ENCODE measurements at regions not wholly inside any gene's neighbourhood (a gene's known extent, or its start where the extent isn't known, plus 50 kb on each side); places are given as distances from the start of the nearest gene placed in this dataset.
A peak's percentile ranks its signal among the peaks of the same experiment; 100 is the strongest.

DNA sequence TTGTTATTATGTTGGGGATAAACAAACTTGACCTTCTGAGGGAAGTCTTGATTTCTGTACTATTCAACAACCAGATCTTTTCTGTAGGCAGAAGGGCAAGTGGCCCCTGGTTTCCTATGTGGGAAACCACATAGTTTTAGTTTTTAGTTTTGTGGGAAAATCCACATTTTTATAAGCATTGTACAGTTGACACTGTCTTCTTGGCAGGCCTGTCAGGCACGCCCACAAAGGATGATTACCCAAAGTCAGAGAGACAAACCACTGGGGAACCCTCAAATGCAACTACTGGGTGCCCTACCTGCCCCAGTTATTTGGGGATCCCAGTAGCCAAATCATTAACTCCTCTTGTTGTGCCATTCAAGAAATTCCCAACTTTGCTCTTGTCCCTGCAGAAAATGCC, 75.1 kb upstream of the UTY start:
- Histone ChIP-seq H3K27ac (ENCODE audit: low read length) (no peak overlapping the region), H2AFZ (ENCODE audit: low read depth, low read length) (no peak overlapping the region), H3K4me2 (ENCODE audit: insufficient read depth, low read length) (no peak overlapping the region), H3K4me1 (ENCODE audit: insufficient read depth, low read length) (peaks cover 9% of the 10 kb centered on the region), H3K9me3 (ENCODE audit: insufficient read depth, low read length, severe bottlenecking) (no peaks in the 10 kb centered on the region), H3K79me2 (ENCODE audit: insufficient read depth, low read length) (no peaks in the 10 kb centered on the region), H4K20me1 (ENCODE audit: insufficient read depth, low read length) (no peaks in the 10 kb centered on the region), H3K4me3 (ENCODE audit: low read depth in 1 of 2, low read length in 2 of 2) (no peak overlapping the region), H3K36me3 (ENCODE audit: insufficient read depth, low read length) (no peaks in the 10 kb centered on the region), H3K9ac (ENCODE audit: low read depth, low read length) (no peak overlapping the region), H3K27me3 (ENCODE audit: insufficient read depth, low read length, poor library complexity) (no peaks in the 10 kb centered on the region)
- TF ChIP-seq EZH2 (IDR thresholded peaks at IDR 0.05; ENCODE audit: borderline replicate concordance, low read depth, low read length, severe bottlenecking) (no peak), CTCF (IDR thresholded peaks at IDR 0.05; ENCODE audit: borderline replicate concordance, extremely low read depth, low read length, poor library complexity, severe bottlenecking) (no peak)
- DNase-seq: no peak
- ATAC-seq (ENCODE audit: insufficient read depth, low read depth): no peak

DNA sequence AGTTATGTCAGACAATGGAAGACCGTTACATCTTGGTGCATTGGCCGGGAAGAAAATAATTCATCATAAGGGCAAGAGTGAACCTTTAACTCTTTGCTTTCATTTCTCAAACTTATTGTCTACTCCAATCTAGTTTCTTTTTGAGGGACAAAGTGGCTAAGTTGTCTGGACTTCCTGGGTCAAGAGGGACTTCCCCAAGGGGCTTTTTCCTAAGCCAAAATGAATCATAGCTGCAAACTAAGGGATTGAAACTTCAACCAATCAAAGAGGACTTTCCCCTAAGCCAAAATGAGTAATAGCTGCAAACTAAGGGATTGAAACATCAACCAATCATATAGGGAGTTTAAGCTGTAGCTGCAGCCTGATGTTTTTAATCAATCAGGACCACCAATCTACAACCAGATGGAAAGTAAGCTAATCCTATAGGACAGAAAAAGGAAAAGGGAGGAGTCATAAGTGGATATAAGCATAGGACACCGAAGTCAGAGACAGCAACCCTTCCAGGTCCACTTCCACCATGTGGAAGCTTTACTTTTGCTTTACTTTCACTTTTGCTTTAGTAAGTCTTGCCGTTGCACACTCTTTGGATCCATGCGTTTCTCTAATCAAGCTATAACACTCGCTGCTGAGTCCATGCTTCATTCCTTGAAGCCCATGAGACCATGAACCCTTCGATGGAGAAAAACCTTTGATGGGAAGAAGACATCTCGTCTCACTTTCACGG, 72.7 kb upstream of the UTY start:
- Histone ChIP-seq H3K79me2 (ENCODE audit: insufficient read depth, low read length) (no peaks in the 10 kb centered on the region), H3K4me1 (ENCODE audit: insufficient read depth, low read length) (peaks cover 9% of the 10 kb centered on the region), H3K4me3 (ENCODE audit: low read depth in 1 of 2, low read length in 2 of 2) (peak overlapping the region in 1 of 2 experiments; percentile 44; a peak in 2 of 4 replicates), H3K9me3 (ENCODE audit: insufficient read depth, low read length, severe bottlenecking) (no peaks in the 10 kb centered on the region), H3K4me2 (ENCODE audit: insufficient read depth, low read length) (peak overlapping the region; percentile 57), H4K20me1 (ENCODE audit: insufficient read depth, low read length) (no peaks in the 10 kb centered on the region), H3K9ac (ENCODE audit: low read depth, low read length) (no peak overlapping the region), H3K36me3 (ENCODE audit: insufficient read depth, low read length) (no peaks in the 10 kb centered on the region), H3K27ac (ENCODE audit: low read length) (peak overlapping the region; percentile 74), H2AFZ (ENCODE audit: low read depth, low read length) (peak overlapping the region; percentile 86), H3K27me3 (ENCODE audit: insufficient read depth, low read length, poor library complexity) (no peaks in the 10 kb centered on the region)
- ATAC-seq (ENCODE audit: insufficient read depth, low read depth): peak; percentile 78
- DNase-seq: peak; percentile 8
- TF ChIP-seq EZH2 (IDR thresholded peaks at IDR 0.05; ENCODE audit: borderline replicate concordance, low read depth, low read length, severe bottlenecking) (no peak), CTCF (IDR thresholded peaks at IDR 0.05; ENCODE audit: borderline replicate concordance, extremely low read depth, low read length, poor library complexity, severe bottlenecking) (no peak)

- H3K9ac ChIP-seq (ENCODE audit: low read depth, low read length): no peak overlapping the region
- no peaks in the 10 kb centered on the region for H3K36me3 ChIP-seq (ENCODE audit: insufficient read depth, low read length)
- H3K27ac ChIP-seq (ENCODE audit: low read length): no peak overlapping the region
- DNase-seq (no peak), ATAC-seq (ENCODE audit: insufficient read depth, low read depth) (no peak)
- no peak overlapping the region for H2AFZ ChIP-seq (ENCODE audit: low read depth, low read length)
- H3K27me3 ChIP-seq (ENCODE audit: insufficient read depth, low read length, poor library complexity): no peaks in the 10 kb centered on the region
- no peak for TF ChIP-seq CTCF (IDR thresholded peaks at IDR 0.05; ENCODE audit: borderline replicate concordance, extremely low read depth, low read length, poor library complexity, severe bottlenecking)
- no peak for TF ChIP-seq EZH2 (IDR thresholded peaks at IDR 0.05; ENCODE audit: borderline replicate concordance, low read depth, low read length, severe bottlenecking)
- no peaks in the 10 kb centered on the region for H3K9me3 ChIP-seq (ENCODE audit: insufficient read depth, low read length, severe bottlenecking)
- no peak overlapping the region for H3K4me2 ChIP-seq (ENCODE audit: insufficient read depth, low read length)
- peaks cover 9% of the 10 kb centered on the region for H3K4me1 ChIP-seq (ENCODE audit: insufficient read depth, low read length)
- H3K4me3 ChIP-seq (ENCODE audit: low read depth in 1 of 2, low read length in 2 of 2): no peak overlapping the region
- no peaks in the 10 kb centered on the region for H3K79me2 ChIP-seq (ENCODE audit: insufficient read depth, low read length)
- H4K20me1 ChIP-seq (ENCODE audit: insufficient read depth, low read length): no peaks in the 10 kb centered on the region
Measured at GRCh38 chrY:13551246-13551645, 71.4 kb upstream of the UTY start.

All from DND-41 (cell line).